GM18498 (cell line): ENCODE measurements at regions not wholly inside any gene's neighbourhood (a gene's known extent, or its start where the extent isn't known, plus 50 kb on each side); places are given as distances from the start of the nearest gene placed in this dataset.
"Not testable (repeated sequence)": the region's sequence is repeated elsewhere in the genome, so short reads cannot be mapped to it uniquely, and the experiment has no call there.

Source experiments
- ATAC-seq: cut with Tn5 transposase; IDR thresholded peaks from one replicate; pipeline ENCODE4 v1.9.1; 2021; ENCODE audit warnings: mild to moderate bottlenecking, moderate library complexity; ENCODE audit not compliant: unreplicated experiment

- no peak for ATAC-seq
Measured at GRCh38 chr4:114284629-114285028, 305.2 kb upstream of the ARSJ start.

DNA sequence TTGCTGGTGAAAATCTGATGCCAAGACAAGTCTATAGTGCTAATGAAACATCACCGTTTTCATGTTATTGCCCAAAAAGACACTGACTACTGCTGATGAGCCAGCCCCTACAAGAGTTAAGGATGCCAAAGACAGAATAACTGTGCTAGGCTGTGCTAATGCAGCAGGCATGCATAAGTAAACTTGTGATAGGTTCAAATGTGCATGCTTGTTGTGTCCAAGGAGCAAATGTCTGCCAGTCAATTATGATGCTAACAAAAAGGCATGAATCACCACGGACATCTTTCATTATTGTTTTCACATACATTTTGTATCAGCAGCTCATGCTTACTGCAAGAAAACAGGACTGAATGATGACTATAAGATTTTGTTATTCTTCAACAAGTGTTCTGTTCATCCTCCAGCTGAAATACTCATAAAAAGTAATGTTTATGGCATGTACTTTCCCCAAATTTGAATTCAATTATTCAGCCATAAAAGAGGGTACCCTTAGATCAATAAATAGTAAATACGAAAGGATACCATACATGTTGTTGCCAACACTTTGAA is 306.9 kb upstream of the ARSJ start:
- ATAC-seq = no peak

DNA sequence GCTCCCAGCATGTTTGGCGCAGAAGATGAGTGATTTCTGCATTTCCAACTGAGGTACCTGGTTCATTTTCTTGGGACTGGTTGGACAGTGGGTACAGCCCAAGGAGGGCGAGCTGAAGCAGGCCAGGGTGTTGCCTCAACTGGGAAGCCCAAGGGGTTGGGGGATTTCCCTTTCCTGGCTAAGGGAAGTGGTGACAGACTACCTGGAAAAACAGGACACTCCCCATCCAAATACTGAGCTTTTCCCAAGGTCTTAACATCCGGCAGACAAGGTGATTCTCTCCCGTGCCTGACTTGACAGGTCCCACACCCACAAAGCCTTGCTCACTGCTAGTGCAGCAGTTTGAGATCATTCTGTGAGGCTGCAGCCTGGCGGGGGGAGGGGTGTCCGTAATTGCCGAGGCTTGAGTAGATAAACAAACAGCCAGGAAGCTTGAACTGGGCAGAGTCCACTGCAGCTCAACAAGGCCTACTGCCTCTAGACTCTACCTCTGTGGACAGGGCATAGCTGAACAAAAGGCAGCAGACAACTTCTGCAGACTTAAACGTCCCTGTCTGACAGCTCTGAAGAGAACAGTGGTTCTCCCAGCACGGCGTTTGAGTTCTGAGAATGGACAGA is 307.7 kb upstream of the ARSJ start:
- ATAC-seq = no peak

DNA sequence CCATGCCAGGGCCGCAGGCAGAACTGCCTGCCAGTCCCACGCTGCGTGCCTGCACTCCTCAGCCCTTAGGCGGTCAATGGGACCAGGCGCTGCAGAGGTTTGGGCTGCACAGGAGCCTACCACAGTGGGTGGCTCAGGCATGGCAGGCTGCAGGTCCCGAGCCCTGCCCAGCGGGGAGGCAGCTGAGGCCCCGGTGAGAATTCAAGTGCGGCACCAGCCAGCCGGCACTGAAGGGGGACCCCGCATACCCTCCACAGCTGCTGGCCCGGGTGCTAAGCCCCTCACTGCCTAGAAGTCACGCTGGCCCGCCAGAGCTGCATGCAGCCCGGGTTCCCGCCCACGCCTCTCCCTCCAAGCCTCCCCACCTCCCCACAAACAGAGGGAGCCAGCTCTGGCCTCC is 302.5 kb upstream of the UGT8 start:
- ATAC-seq = no peak

DNA sequence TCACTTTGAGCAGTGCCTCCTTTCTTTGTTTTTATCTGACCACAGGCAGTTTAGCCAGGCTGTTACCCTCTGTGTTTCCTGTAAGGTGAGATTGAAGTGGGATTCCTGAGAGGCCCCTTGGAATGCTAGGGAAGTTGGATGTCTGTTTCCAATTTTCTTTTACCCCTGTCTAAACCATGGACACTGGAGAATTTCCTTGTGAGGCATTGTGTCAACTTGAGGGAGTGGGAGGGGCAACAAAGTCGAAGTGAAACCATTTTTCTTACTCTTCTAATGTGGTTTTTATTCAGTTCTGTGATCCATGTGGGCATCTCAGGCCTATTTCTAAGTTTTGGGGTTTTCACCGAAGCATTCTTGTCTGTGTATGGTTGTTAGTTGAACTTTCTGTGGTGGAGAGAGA is 296.1 kb upstream of the UGT8 start:
- ATAC-seq = no peak

DNA sequence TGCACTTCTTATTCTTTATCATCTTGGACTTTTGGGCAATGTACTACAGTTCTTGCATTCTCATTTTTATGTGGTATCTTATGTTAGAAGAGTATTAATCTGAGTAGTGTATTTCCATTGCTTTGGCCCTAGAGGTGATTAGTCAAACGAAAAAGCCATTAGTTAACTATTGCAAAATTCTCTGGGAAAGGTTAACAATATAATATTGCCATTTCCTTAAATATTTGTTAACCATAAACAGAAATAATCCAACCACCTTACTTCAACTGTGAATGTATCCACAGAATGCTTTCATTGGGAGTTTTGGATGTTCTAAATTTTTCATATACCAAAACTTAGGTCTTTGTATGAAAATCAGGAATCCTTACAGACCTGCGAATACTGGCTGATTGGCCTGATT is 294.6 kb upstream of the UGT8 start:
- ATAC-seq = no peak

DNA sequence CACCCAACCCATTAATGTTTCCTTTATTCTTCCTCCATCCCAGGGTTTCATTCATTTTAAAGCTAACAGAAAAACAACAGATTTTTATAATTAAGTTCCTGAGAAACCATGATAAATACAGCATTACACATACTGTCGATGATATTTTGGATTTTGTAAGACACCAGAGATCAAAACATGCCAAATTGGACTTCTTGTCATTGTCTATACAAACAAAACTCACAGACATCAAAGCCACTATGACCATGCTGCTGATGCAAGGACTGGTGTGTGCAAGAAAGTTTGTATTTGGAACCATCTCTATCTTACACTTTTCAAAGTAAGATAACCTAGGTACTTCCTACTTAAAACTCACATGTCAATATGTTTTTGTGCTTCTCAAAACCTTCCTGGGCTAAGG is 294.0 kb upstream of the UGT8 start:
- ATAC-seq = no peak

DNA sequence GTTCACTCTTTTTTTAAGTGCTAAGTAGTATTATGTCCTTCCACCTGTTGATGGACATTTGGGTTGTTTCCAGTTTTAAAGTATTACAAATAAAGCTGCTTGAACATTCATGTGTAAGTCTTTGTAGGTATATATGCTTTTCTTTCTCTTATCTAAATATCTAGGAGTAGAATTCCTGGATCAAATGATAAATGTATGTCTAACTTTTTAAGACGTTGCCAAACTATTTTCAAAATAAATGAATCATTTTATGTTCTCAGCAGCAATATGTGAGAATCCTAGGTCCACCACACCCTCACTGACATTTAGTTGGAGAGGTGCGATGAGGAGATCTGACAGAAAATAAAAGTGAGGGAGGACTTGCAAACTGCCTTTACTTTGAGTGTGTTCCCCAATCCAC is 291.7 kb upstream of the UGT8 start:
- no peak for ATAC-seq

GRCh38 chr4:114310296-114310925 is 288.2 kb upstream of the UGT8 start:
- ATAC-seq = no peak

- no peak for ATAC-seq
Measured at GRCh38 chr4:114311787-114312186, 286.8 kb upstream of the UGT8 start.

DNA sequence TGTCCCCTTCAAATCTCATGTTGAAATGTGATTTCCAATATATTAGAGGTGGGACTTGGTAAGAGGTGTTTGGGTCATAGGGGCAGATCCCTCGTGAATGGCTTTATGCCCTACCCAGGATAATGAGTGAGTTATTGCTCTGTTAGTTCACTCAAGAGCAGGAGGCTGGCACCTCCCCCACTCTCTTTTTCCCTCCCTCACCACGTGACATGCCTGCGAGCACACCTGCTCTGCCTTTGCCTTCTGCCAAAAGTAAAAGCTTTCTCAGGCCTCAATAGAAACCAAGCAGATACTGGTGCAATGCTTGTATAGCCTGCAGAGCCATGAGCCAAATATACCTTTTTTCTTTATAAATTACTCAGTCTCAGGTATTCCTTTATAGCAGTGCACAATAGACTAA is 286.3 kb upstream of the UGT8 start:
- ATAC-seq = no peak

DNA sequence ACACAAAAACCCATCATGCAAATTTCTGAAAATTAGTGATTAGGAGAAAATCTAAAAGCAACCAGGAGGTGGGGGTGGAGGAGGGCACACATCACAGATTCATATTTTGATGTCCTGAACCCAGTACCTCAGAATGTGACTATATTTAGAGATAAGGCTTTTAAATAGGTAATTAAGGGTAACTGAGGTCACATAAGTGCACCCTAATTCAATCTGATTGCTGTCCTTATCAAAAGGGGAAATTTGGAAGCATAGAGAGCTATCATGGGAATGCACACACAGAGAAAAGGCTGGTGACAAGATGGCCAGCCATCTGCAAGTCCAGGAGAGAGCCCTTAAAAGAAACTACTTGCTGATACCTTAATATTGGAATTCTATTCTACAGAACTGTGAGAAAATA is 281.8 kb upstream of the UGT8 start:
- ATAC-seq = no peak

- no peak for ATAC-seq
Measured at GRCh38 chr4:114317564-114317963, 281.0 kb upstream of the UGT8 start.

GRCh38 chr4:114318309-114318708 is 280.3 kb upstream of the UGT8 start:
- no peak for ATAC-seq

GRCh38 chr4:114320126-114320525 is 278.5 kb upstream of the UGT8 start:
- no peak for ATAC-seq

DNA sequence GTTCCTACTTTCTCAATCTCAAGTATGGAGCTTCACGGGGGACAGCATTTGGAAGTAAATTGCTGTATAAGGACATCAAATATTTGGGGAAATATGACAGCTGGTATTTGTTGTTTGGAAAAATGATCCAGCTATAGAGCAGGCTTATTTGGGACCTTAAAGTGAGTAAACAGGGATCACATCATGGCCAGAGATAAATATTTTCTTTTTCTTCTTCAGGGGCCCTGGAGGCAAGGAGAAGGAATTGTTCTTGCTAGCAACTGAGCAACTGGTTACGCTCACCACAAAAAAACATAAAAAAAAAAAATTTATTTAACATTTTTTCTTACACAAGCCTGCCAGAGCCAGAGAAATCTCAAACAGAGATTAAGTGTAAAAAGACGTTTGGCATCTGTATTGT is 277.2 kb upstream of the UGT8 start:
- ATAC-seq = no peak

GRCh38 chr4:114323841-114324240 is 274.8 kb upstream of the UGT8 start:
- ATAC-seq = no peak

DNA sequence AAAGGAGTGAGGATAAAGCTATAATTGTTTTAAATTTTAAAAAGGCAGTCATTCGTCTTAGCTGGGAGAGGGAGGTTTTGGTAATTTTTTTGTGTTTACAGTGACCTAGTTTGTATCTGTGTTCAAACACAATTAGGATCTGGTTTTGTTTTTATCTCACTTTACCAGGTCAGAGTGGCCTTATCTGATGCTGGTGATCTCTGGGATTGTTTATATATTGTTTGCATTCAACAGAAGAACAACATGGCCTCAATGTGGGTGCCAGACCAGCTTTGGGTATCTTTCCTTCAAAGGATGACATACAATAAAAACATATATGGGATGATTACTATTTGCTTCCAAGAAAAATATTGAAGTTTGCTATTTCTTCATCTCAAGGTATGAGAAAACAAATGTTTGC is 272.2 kb upstream of the UGT8 start:
- no peak for ATAC-seq

GRCh38 chr4:114332119-114332518 is 266.5 kb upstream of the UGT8 start:
- ATAC-seq = no peak

DNA sequence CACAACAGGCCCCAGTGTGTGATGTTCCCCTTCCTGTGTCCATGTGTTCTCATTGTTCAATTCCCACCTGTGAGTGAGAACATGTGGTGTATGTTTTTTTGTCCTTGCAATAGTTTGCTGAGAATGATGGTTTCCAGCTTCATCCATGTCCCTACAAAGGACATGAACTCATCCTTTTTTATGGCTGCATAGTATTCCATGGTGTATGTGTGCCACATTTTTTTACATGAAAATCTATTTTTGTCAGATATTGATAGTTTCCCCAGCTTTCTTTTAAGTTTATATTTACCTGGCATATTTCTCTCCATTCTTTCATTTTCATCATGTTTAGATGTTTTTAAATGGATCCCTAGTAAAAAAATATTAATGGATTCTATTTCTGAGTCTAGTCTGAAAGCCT is 264.2 kb upstream of the UGT8 start:
- ATAC-seq = not testable (repeated sequence)

DNA sequence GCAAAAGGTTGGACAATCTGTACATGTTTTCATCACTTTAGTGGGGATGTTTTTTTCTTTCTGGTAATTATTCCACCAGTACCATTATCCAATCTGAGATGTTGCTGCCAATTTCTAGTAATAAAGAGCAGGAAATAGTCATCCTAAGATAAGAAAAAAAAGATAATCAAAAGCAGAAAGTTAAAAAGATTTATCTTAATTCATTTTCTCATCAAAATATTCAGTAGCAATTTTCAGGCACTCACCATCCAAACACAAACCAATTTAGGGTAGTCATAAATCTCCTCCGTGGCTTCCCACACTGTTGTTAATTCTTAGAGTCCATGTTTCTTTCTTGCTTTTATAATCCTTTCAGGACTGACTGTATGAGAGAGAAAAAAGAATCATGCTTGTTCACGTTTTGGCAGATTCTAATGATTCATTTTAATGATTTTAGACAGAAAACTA is 263.7 kb upstream of the UGT8 start:
- ATAC-seq = no peak

DNA sequence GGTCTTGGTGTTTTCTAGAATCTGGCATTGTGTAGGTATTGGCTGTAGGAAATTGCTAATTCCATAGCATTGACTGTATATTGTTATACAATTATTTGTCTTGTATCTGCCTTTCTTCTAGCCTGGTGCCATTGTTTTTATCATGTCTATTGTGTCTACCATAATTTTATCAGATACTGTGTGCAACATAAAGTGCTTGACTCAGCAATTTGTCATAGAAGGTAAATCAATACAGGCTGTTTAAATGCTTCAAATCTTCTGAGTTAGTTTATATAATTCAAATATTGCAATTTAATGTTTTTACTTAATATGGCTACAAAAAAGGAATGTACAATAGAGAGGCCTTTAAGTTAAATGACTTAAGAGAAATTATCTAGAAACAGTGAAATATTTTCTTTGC is 263.3 kb upstream of the UGT8 start:
- no peak for ATAC-seq

- ATAC-seq = no peak
Measured at GRCh38 chr4:114343015-114343414, 255.6 kb upstream of the UGT8 start.
